ENCODE measurements at regions not wholly inside any gene's neighbourhood (a gene's known extent, or its start where the extent isn't known, plus 50 kb on each side); places are given as distances from the start of the nearest gene placed in this dataset.

DNA sequence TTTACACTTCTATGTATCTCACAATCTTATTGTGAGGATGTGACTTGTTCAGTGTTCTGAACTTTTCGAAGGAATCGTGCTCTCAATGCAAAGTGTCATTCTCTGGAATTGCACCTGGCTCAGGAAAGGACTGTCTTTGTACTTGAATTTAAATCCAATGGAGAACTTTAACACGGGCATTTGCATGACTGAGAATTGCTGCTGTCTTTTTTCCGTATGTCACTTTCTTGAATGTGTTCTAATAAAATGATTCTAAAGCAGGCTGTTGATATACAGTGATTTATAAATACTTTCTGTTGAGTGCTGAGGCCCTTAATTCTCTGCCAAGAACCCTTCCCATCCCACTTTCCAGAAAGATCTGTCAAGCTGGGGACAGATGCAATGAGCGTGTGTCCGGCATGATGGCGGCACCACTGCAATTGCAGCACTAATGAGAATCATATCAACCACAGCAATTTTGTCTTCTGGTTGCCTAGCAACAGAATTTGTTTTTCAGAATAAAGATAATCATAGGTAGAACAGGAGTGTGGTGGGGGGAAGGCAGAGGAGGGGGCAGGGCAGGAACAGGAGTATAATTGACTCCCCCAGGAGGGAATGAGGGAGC lies 210.6 kb upstream of the UMPS start:
- TF ChIP-seq ELF4 (CRISPR knock-in tag; IDR thresholded peaks at IDR 0.05; ENCODE audit: borderline replicate concordance) = no peak
- TF ChIP-seq SP1 (IDR thresholded peaks at IDR 0.05) = no peak
- TF ChIP-seq SP1 (CRISPR knock-in tag; IDR thresholded peaks at IDR 0.05) = no peak
- TF ChIP-seq, protein P1, sequence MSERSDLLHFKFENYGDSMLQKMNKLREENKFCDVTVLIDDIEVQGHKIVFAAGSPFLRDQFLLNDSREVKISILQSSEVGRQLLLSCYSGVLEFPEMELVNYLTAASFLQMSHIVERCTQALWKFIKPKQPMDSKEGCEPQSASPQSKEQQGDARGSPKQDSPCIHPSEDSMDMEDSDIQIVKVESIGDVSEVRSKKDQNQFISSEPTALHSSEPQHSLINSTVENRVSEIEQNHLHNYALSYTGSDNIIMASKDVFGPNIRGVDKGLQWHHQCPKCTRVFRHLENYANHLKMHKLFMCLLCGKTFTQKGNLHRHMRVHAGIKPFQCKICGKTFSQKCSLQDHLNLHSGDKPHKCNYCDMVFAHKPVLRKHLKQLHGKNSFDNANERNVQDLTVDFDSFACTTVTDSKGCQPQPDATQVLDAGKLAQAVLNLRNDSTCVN (CRISPR knock-in tag; IDR thresholded peaks at IDR 0.05; ENCODE audit: borderline replicate concordance) = no peak
- TF ChIP-seq POLR2AphosphoS5 (IDR thresholded peaks at IDR 0.05; ENCODE audit: low read depth, low read length) = no peak
- TF ChIP-seq RELA (CRISPR knock-in tag; IDR thresholded peaks at IDR 0.05) = no peak
- TF ChIP-seq CTCF (CRISPR knock-in tag; IDR thresholded peaks at IDR 0.05) = no peak
- no peak for TF ChIP-seq SETDB1 (CRISPR knock-in tag; IDR thresholded peaks at IDR 0.05; ENCODE audit: borderline replicate concordance)

Data from HepG2 (cell line).